Suprapubic skin (tissue), 4 donors: ENCODE measurements at regions not wholly inside any gene's neighbourhood (a gene's known extent, or its start where the extent isn't known, plus 50 kb on each side); places are given as distances from the start of the nearest gene placed in this dataset.

Experiments used
- DNase-seq, 2 donors: peaks; one replicate each; pipeline ENCODE4 v3.0.0-alpha.2; 2019; ENCODE audit warnings: low spot score in 2 of 2
- H3K27ac ChIP-seq: fragments of 200-600 bp; sonication (generic); one replicate; pipeline ENCODE4 v1.5.1; 2019
- H3K27me3 ChIP-seq: fragments of 200-600 bp; sonication (generic); one replicate; pipeline ENCODE4 v1.5.1; 2019
- H3K36me3 ChIP-seq: fragments of 200-600 bp; sonication (generic); one replicate; pipeline ENCODE4 v1.5.1; 2019
- H3K4me1 ChIP-seq: fragments of 200-600 bp; sonication (generic); one replicate; pipeline ENCODE4 v1.5.1; 2019
- H3K4me3 ChIP-seq: fragments of 200-600 bp; sonication (generic); one replicate; pipeline ENCODE4 v1.5.1; 2019; ENCODE audit warnings: mild to moderate bottlenecking
- H3K9me3 ChIP-seq: fragments of 200-600 bp; sonication (generic); one replicate; pipeline ENCODE4 v1.5.1; 2019
- EP300 ChIP-seq: sonication (generic); formaldehyde crosslinking; IDR thresholded peaks from one replicate; pipeline ENCODE4 v1.6.1; 2017; ENCODE audit warnings: antibody characterized with exemption
- POLR2A ChIP-seq, 2 donors: fragments of 450-650 bp; IDR thresholded peaks; one replicate each; pipeline ENCODE4 v1.6.1; 2017; ENCODE audit warnings: antibody characterized with exemption in 2 of 2, mild to moderate bottlenecking in 2 of 2, moderate library complexity in 2 of 2
- POLR2AphosphoS5 ChIP-seq, 3 donors: sonication (generic); formaldehyde crosslinking; IDR thresholded peaks; one replicate each; pipeline ENCODE4 v1.6.1; 2017; ENCODE audit warnings: antibody characterized with exemption in 3 of 3
- WGBS: methylation state at CpG from one replicate; pipeline ENCODE4 v1.1.5; 2018; 5-methylcytosine and 5-hydroxymethylcytosine counted together
- TF ChIP-seq, protein P1 (sequence below), 2 donors: fragments of 200-600 bp in 1 of 2; fragments of 450-650 bp in 1 of 2; sonication (generic) in 1 of 2; IDR thresholded peaks; one replicate each; pipeline ENCODE4 v1.5.1; 2016 to 2019; ENCODE audit warnings: antibody characterized with exemption in 2 of 2, mild to moderate bottlenecking in 1 of 2, moderate library complexity in 1 of 2

- H3K4me3 ChIP-seq = no peak overlapping the region
- 90% methylated on average over 3 of the region's 3 CpGs for WGBS
- TF ChIP-seq, protein P1, sequence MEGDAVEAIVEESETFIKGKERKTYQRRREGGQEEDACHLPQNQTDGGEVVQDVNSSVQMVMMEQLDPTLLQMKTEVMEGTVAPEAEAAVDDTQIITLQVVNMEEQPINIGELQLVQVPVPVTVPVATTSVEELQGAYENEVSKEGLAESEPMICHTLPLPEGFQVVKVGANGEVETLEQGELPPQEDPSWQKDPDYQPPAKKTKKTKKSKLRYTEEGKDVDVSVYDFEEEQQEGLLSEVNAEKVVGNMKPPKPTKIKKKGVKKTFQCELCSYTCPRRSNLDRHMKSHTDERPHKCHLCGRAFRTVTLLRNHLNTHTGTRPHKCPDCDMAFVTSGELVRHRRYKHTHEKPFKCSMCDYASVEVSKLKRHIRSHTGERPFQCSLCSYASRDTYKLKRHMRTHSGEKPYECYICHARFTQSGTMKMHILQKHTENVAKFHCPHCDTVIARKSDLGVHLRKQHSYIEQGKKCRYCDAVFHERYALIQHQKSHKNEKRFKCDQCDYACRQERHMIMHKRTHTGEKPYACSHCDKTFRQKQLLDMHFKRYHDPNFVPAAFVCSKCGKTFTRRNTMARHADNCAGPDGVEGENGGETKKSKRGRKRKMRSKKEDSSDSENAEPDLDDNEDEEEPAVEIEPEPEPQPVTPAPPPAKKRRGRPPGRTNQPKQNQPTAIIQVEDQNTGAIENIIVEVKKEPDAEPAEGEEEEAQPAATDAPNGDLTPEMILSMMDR (IDR thresholded peaks at IDR 0.05) = no peak
- TF ChIP-seq POLR2AphosphoS5 (IDR thresholded peaks at IDR 0.05) (no peak), EP300 (no peak), POLR2A (IDR thresholded peaks at IDR 0.05) (no peak)
- no peaks in the 10 kb centered on the region for H3K4me1 ChIP-seq
- H3K27me3 ChIP-seq = no peaks in the 10 kb centered on the region
- DNase-seq = no peak
- H3K27ac ChIP-seq = no peak overlapping the region
- H3K36me3 ChIP-seq = no peaks in the 10 kb centered on the region
- H3K9me3 ChIP-seq = no peaks in the 10 kb centered on the region
Measured at GRCh38 chr14:86675059-86675458, 1145.1 kb downstream of the FLRT2 start.

- Histone ChIP-seq H3K36me3 (no peaks in the 10 kb centered on the region), H3K9me3 (no peaks in the 10 kb centered on the region), H3K27me3 (no peaks in the 10 kb centered on the region), H3K4me3 (no peak overlapping the region), H3K4me1 (no peaks in the 10 kb centered on the region), H3K27ac (no peak overlapping the region)
- DNase-seq = no peak
- TF ChIP-seq, protein P1 (IDR thresholded peaks at IDR 0.05) = no peak
- TF ChIP-seq POLR2AphosphoS5 (IDR thresholded peaks at IDR 0.05) (no peak), POLR2A (IDR thresholded peaks at IDR 0.05) (no peak), EP300 (no peak)
Measured at GRCh38 chr14:86673523-86673969, 1143.6 kb downstream of the FLRT2 start.

- H3K9me3 ChIP-seq = no peaks in the 10 kb centered on the region
- no peaks in the 10 kb centered on the region for H3K27me3 ChIP-seq
- 71% methylated on average over 2 of the region's 2 CpGs for WGBS
- no peak for DNase-seq
- H3K36me3 ChIP-seq = no peaks in the 10 kb centered on the region
- no peak overlapping the region for H3K27ac ChIP-seq
- TF ChIP-seq EP300 (no peak), POLR2AphosphoS5 (IDR thresholded peaks at IDR 0.05) (no peak), POLR2A (IDR thresholded peaks at IDR 0.05) (no peak)
- TF ChIP-seq, protein P1 (IDR thresholded peaks at IDR 0.05) = no peak
- H3K4me3 ChIP-seq = no peak overlapping the region
- H3K4me1 ChIP-seq = no peaks in the 10 kb centered on the region
Measured at GRCh38 chr14:86672080-86672479, 1142.1 kb downstream of the FLRT2 start.

DNA sequence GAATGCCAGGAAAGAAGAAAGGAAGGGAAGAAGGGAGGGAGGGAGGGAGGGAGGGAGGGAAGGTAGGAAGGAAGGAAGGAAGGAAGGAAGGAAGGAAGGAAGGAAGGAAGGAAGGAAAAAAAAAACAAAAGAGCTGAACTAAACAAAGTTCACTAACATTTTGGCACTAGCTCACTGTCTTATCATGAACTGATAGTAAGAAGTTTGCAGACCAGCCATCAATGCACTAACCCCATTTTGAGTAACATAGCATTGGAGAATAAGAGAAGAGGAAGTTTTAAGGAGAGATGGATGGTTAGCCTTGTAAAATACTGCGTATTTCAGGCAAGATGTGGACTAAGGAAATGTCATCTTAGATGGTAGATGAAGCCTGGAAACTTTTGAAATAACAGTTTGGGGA, 1136.0 kb downstream of the FLRT2 start:
- DNase-seq = no peak
- TF ChIP-seq, protein P1 (IDR thresholded peaks at IDR 0.05) = no peak
- TF ChIP-seq POLR2AphosphoS5 (IDR thresholded peaks at IDR 0.05) = no peak
- no peak for TF ChIP-seq EP300
- no peak for TF ChIP-seq POLR2A (IDR thresholded peaks at IDR 0.05)
- 100% methylated on average over 1 of the region's 1 CpG for WGBS
- H3K27ac ChIP-seq = no peak overlapping the region
- no peak overlapping the region for H3K4me3 ChIP-seq
- H3K27me3 ChIP-seq = no peaks in the 10 kb centered on the region
- no peaks in the 10 kb centered on the region for H3K36me3 ChIP-seq
- H3K9me3 ChIP-seq = no peaks in the 10 kb centered on the region
- H3K4me1 ChIP-seq = no peaks in the 10 kb centered on the region

- WGBS = 90% methylated on average over 3 of the region's 3 CpGs
- no peak for TF ChIP-seq EP300
- TF ChIP-seq POLR2AphosphoS5 (IDR thresholded peaks at IDR 0.05) = no peak
- TF ChIP-seq, protein P1 (IDR thresholded peaks at IDR 0.05) = no peak
- no peak for TF ChIP-seq POLR2A (IDR thresholded peaks at IDR 0.05)
- Histone ChIP-seq H3K36me3 (no peaks in the 10 kb centered on the region), H3K4me3 (no peak overlapping the region), H3K27me3 (no peaks in the 10 kb centered on the region), H3K4me1 (no peaks in the 10 kb centered on the region), H3K9me3 (no peaks in the 10 kb centered on the region), H3K27ac (no peak overlapping the region)
- DNase-seq = no peak
Measured at GRCh38 chr14:86662334-86662733, 1132.4 kb downstream of the FLRT2 start.
